Keratinocyte (primary cell): ENCODE measurements at regions not wholly inside any gene's neighbourhood (a gene's known extent, or its start where the extent isn't known, plus 50 kb on each side); places are given as distances from the start of the nearest gene placed in this dataset.

Experiments used
- DNase-seq: peaks from one replicate; pipeline ENCODE4 v3.0.0-alpha.2; 2011; ENCODE audit warnings: low read depth, missing footprints, low spot score
- FAIRE-seq: peaks from 2 replicates; lab custom pipeline; 2011; peaks lifted over from hg19 to GRCh38; lab: Jason Lieb, UNC
- H2AFZ ChIP-seq: 2 replicates; pipeline ENCODE4 v1.6.0; 2012; ENCODE audit warnings: low read length, control low read depth, inconsistent platforms; ENCODE audit not compliant: control insufficient read depth
- H3K27ac ChIP-seq: 2 replicates; pipeline ENCODE4 v1.5.1; 2011; ENCODE audit warnings: low read length; ENCODE audit not compliant: control insufficient read depth, insufficient read depth
- H3K27me3 ChIP-seq: 3 replicates; pipeline ENCODE4 v1.6.0; 2011; ENCODE audit warnings: low read length; ENCODE audit not compliant: control insufficient read depth, insufficient read depth; ENCODE audit errors: extremely low read depth
- H3K36me3 ChIP-seq, 2 experiments: 2 replicates in 1 of 2; 3 replicates in 1 of 2; pipeline ENCODE4 v1.5.1; 2011; ENCODE audit warnings: low read length in 2 of 2, mild to moderate bottlenecking in 1 of 2; ENCODE audit not compliant: control insufficient read depth in 2 of 2, insufficient read depth in 2 of 2; ENCODE audit errors: extremely low read depth in 1 of 2
- H3K4me1 ChIP-seq: 3 replicates; pipeline ENCODE4 v1.5.1; 2011; ENCODE audit warnings: low read length; ENCODE audit not compliant: control insufficient read depth, insufficient read depth; ENCODE audit errors: extremely low read depth
- H3K4me2 ChIP-seq: 3 replicates; pipeline ENCODE4 v1.6.0; 2011; ENCODE audit warnings: low read depth, low read length; ENCODE audit not compliant: control insufficient read depth, insufficient read depth; ENCODE audit errors: extremely low read depth
- H3K4me3 ChIP-seq, 3 experiments: fragments of 200-600 bp in 1 of 3; sonication (generic) in 1 of 3; 2 replicates in 2 of 3; 3 replicates in 1 of 3; pipeline ENCODE4 v1.5.1; 2011 to 2016; ENCODE audit warnings: low read length in 3 of 3, mild to moderate bottlenecking in 3 of 3, control low read depth in 2 of 3, inconsistent platforms in 1 of 3, low read depth in 1 of 3, mixed read lengths in 1 of 3, mixed run types in 1 of 3, moderate library complexity in 1 of 3; ENCODE audit not compliant: control insufficient read depth in 2 of 3, insufficient read depth in 2 of 3; ENCODE audit errors: extremely low read depth in 1 of 3
- H3K79me2 ChIP-seq: 2 replicates; pipeline ENCODE4 v1.6.0; 2012; ENCODE audit warnings: low read length; ENCODE audit not compliant: control insufficient read depth, insufficient read depth
- H3K9ac ChIP-seq: 3 replicates; pipeline ENCODE4 v1.6.0; 2011; ENCODE audit warnings: low read length; ENCODE audit not compliant: control insufficient read depth, insufficient read depth; ENCODE audit errors: extremely low read depth
- H3K9me1 ChIP-seq: 3 replicates; pipeline ENCODE4 v1.6.0; 2011; ENCODE audit warnings: low read length; ENCODE audit not compliant: control insufficient read depth, insufficient read depth; ENCODE audit errors: extremely low read depth
- H3K9me3 ChIP-seq: 2 replicates; pipeline ENCODE4 v1.5.1; 2012; ENCODE audit warnings: low read depth, low read length; ENCODE audit not compliant: control insufficient read depth
- H4K20me1 ChIP-seq: 3 replicates; pipeline ENCODE4 v1.6.0; 2011; ENCODE audit warnings: low read length; ENCODE audit not compliant: control insufficient read depth, insufficient read depth; ENCODE audit errors: extremely low read depth
- EZH2 ChIP-seq: IDR thresholded peaks from one replicate; pipeline ENCODE4 v1.6.1; 2012; ENCODE audit warnings: inconsistent platforms, mild to moderate bottlenecking, low read length, moderate library complexity
- dilution Hi-C: fragments of 300-500 bp; cut with MboI; formaldehyde crosslinking; loops from one replicate; pipeline ENCODE4 v1.7.0; 2020; ENCODE audit warnings: low sequenced_read_pairs; ENCODE audit not compliant: extremely low pct_ligation_motif_present
- TF ChIP-seq, protein P1 (sequence below), 3 experiments: IDR thresholded peaks in 1 of 3; conservative IDR thresholded peaks in 1 of 3; optimal IDR thresholded peaks in 1 of 3; 2 replicates in 2 of 3; 3 replicates in 1 of 3; pipeline versions ENCODE3 to v1.5.1; 2011; ENCODE audit warnings: low read length in 3 of 3, mild to moderate bottlenecking in 3 of 3, moderate library complexity in 2 of 3, control low read depth in 1 of 3, inconsistent platforms in 1 of 3; ENCODE audit not compliant: insufficient read depth in 2 of 3; ENCODE audit errors: extremely low read depth in 1 of 3

DNA sequence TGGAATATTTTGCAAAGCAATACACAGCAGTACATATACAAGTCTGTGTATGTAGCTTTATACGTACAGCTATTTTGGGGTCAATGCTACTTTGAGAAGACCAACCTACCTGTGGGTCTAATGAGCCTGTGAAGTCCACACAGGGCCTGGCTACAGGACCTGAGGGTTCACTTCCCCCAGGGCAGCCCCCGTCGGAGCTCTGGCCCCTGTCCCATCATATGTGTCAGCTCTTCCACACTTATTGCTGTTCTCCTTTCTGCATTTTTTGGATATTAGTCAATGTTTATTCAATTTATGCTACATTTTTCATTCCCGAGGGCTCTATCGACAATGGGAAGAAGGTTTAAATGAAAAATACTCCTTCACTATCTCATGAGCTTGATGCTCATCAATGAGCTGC lies 1473.6 kb downstream of the BRD1 start:
- Histone ChIP-seq H2AFZ (no peak overlapping the region), H3K4me3 (no peak overlapping the region), H3K4me1 (no peaks in the 10 kb centered on the region), H3K9me1 (no peaks in the 10 kb centered on the region), H3K9me3 (peaks cover 23% of the 10 kb centered on the region), H4K20me1 (no peaks in the 10 kb centered on the region), H3K27ac (no peak overlapping the region), H3K27me3 (no peaks in the 10 kb centered on the region), H3K9ac (no peak overlapping the region), H3K4me2 (no peak overlapping the region), H3K36me3 (no peaks in the 10 kb centered on the region), H3K79me2 (no peaks in the 10 kb centered on the region)
- dilution Hi-C loops, result no loop called here
- TF ChIP-seq, protein P1, sequence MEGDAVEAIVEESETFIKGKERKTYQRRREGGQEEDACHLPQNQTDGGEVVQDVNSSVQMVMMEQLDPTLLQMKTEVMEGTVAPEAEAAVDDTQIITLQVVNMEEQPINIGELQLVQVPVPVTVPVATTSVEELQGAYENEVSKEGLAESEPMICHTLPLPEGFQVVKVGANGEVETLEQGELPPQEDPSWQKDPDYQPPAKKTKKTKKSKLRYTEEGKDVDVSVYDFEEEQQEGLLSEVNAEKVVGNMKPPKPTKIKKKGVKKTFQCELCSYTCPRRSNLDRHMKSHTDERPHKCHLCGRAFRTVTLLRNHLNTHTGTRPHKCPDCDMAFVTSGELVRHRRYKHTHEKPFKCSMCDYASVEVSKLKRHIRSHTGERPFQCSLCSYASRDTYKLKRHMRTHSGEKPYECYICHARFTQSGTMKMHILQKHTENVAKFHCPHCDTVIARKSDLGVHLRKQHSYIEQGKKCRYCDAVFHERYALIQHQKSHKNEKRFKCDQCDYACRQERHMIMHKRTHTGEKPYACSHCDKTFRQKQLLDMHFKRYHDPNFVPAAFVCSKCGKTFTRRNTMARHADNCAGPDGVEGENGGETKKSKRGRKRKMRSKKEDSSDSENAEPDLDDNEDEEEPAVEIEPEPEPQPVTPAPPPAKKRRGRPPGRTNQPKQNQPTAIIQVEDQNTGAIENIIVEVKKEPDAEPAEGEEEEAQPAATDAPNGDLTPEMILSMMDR (optimal IDR thresholded peaks at IDR 0.05 in 1 of 3, IDR thresholded peaks at IDR 0.05 in 1 of 3, conservative IDR thresholded peaks at IDR 0.05 in 1 of 3; ENCODE audit: extremely low read depth in 1 of 3, insufficient read depth in 2 of 3, low read length in 3 of 3), result no peak
- TF ChIP-seq EZH2, result no peak
- FAIRE-seq (no peak), DNase-seq (no peak)

DNA sequence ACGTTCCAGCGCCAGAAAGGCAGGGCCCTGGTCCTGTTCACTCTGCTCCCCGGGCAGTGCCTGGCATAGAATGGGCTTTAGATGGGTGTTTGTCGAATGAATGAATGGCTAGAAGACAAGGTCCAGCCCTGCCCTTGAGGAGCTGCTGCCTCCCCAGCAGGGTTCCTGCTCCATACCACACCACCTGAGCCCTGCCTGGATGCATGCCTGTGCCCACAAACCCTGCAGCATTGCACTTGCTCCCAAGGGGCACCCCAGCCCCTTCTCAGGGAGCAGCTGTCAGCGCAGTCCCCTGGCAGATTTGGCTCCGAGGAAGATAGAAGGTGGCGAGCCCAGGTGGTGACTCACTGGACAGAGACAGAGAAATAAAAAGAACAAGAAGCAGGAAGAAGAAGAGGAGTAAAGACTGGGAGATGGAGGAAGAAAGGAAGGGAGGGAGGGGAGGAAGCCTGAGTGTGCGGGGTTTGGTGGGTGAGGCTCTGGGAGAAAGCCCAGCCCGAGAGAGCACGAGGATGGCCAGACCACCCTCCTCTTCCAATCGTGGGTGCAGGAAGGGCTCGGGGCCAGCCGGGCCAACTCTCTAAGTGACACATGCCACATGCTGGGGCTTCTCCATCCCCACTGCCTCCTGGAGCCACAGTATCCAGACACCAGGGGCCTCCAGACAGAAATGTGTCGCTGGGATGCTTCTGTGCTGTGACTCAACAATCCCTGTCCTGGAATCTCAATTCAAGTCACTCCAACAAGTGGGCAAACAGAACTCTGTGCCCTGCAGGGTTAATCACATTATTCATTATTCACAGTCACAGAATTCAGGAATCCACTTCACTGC lies 1474.3 kb downstream of the BRD1 start:
- Histone ChIP-seq H3K4me3 (no peak overlapping the region), H3K27ac (no peak overlapping the region), H3K9me3 (peaks cover 26% of the 10 kb centered on the region), H3K9me1 (no peaks in the 10 kb centered on the region), H3K4me2 (no peak overlapping the region), H3K9ac (no peak overlapping the region), H3K4me1 (no peaks in the 10 kb centered on the region), H2AFZ (no peak overlapping the region), H3K79me2 (no peaks in the 10 kb centered on the region), H3K27me3 (no peaks in the 10 kb centered on the region), H4K20me1 (no peaks in the 10 kb centered on the region), H3K36me3 (no peaks in the 10 kb centered on the region)
- TF ChIP-seq EZH2, result no peak
- TF ChIP-seq, protein P1 (optimal IDR thresholded peaks at IDR 0.05 in 1 of 3, IDR thresholded peaks at IDR 0.05 in 1 of 3, conservative IDR thresholded peaks at IDR 0.05 in 1 of 3; ENCODE audit: extremely low read depth in 1 of 3, insufficient read depth in 2 of 3, low read length in 3 of 3), result no peak
- dilution Hi-C loops, result no loop called here
- FAIRE-seq, result no peak
- DNase-seq, result no peak
